ENCODE measurements at regions not wholly inside any gene's neighbourhood (a gene's known extent, or its start where the extent isn't known, plus 50 kb on each side); places are given as distances from the start of the nearest gene placed in this dataset.
"Not testable (repeated sequence)": the region's sequence is repeated elsewhere in the genome, so short reads cannot be mapped to it uniquely, and the experiment has no call there.

GRCh38 chr9:75463871-75464270 is 375.6 kb downstream of the OSTF1 start:
- DNase-seq, result no peak

GRCh38 chr9:75464726-75465125 is 376.4 kb downstream of the OSTF1 start:
- DNase-seq, result no peak

GRCh38 chr9:75467142-75467541 is 378.8 kb downstream of the OSTF1 start:
- DNase-seq, result no peak

- no peak for DNase-seq
These were observed 383.3 kb downstream of the OSTF1 start for GRCh38 chr9:75471549-75472114.

GRCh38 chr9:75482566-75482965 is 394.3 kb downstream of the OSTF1 start:
- DNase-seq, result no peak

- DNase-seq, result no peak
These were observed 395.3 kb downstream of the OSTF1 start for GRCh38 chr9:75483636-75484035.

- DNase-seq, result no peak
These were observed 399.8 kb downstream of the OSTF1 start for GRCh38 chr9:75487856-75488718.

GRCh38 chr9:75488719-75489110 is 400.4 kb downstream of the OSTF1 start:
- no peak for DNase-seq

GRCh38 chr9:75490326-75490725 is 400.1 kb upstream of the PCSK5 start:
- DNase-seq, result peak; percentile 28

- no peak for DNase-seq
These were observed 398.9 kb upstream of the PCSK5 start for GRCh38 chr9:75491533-75491932.

GRCh38 chr9:75499812-75500211 is 390.7 kb upstream of the PCSK5 start:
- no peak for DNase-seq

GRCh38 chr9:75500479-75500878 is 390.0 kb upstream of the PCSK5 start:
- DNase-seq, result no peak

- DNase-seq, result not testable (repeated sequence)
These were observed 389.5 kb upstream of the PCSK5 start for GRCh38 chr9:75500940-75501339.

- no peak for DNase-seq
These were observed 385.8 kb upstream of the PCSK5 start for GRCh38 chr9:75504721-75505120.

- DNase-seq, result no peak
These were observed 384.8 kb upstream of the PCSK5 start for GRCh38 chr9:75505654-75506053.

GRCh38 chr9:75529463-75529862 is 361.0 kb upstream of the PCSK5 start:
- no peak for DNase-seq

- no peak for DNase-seq
These were observed 358.9 kb upstream of the PCSK5 start for GRCh38 chr9:75531588-75531987.

GRCh38 chr9:75532233-75533050 is 358.0 kb upstream of the PCSK5 start:
- no peak for DNase-seq

GRCh38 chr9:75539523-75539922 is 350.9 kb upstream of the PCSK5 start:
- DNase-seq, result peak; percentile 1

GRCh38 chr9:75540185-75540584 is 350.3 kb upstream of the PCSK5 start:
- no peak for DNase-seq

- DNase-seq, result no peak
These were observed 348.7 kb upstream of the PCSK5 start for GRCh38 chr9:75541734-75542133.

GRCh38 chr9:75544815-75545214 is 345.7 kb upstream of the PCSK5 start:
- no peak for DNase-seq

- no peak for DNase-seq
These were observed 345.2 kb upstream of the PCSK5 start for GRCh38 chr9:75545287-75545686.

- DNase-seq, result no peak
These were observed 341.6 kb upstream of the PCSK5 start for GRCh38 chr9:75548871-75549270.
